GM12878 (cell line): ENCODE measurements at regions not wholly inside any gene's neighbourhood (a gene's known extent, or its start where the extent isn't known, plus 50 kb on each side); places are given as distances from the start of the nearest gene placed in this dataset.

Experiments
- ATAC-seq: fragments of 200-7000 bp; cut with Tn5 transposase; 3 replicates; pipeline ENCODE4 v1.9.1; 2020; ENCODE audit warnings: mild to moderate bottlenecking, moderate library complexity
- BruUV-seq: library from RNA; stranded (reverse); fragments of 400-500 nt; replicated peaks from 2 replicates; lab custom pipeline; 2021; lab: Mats Ljungman, UMichigan
- CTCF ChIA-PET: fragments of 300-600 bp; sonication (Branson Sonifier 250); formaldehyde crosslinking; extraction: SDS; loops from one replicate; lab custom pipeline; 2021; ENCODE audit warnings: inconsistent platforms; lab: Yijun Ruan, JAX
- POLR2A ChIA-PET: fragments of 350-600 bp; formaldehyde crosslinking; extraction: SDS; loops from one replicate; lab custom pipeline; 2021; ENCODE audit warnings: inconsistent platforms; lab: Charles Lee
- RAD21 ChIA-PET: fragments of 300-600 bp; sonication (Branson Sonifier 250); formaldehyde crosslinking; loops from one replicate; lab custom pipeline; 2023; ENCODE audit warnings: antibody characterized with exemption; ENCODE audit not compliant: unreplicated experiment; lab: Charles Lee
- SMC1A ChIA-PET: fragments of 300-600 bp; sonication (Branson Sonifier 250); formaldehyde crosslinking; loops from one replicate; lab custom pipeline; 2023; ENCODE audit not compliant: unreplicated experiment, uncharacterized antibody; lab: Charles Lee
- DNase-seq: peaks from one replicate; pipeline ENCODE4 v3.0.0-alpha.2; 2011; ENCODE audit warnings: low read depth, low spot score
- FAIRE-seq: peaks from 3 replicates; lab custom pipeline; 2011; peaks lifted over from hg19 to GRCh38; lab: Jason Lieb, UNC
- H2AFZ ChIP-seq: 2 replicates; pipeline ENCODE4 v1.6.0; 2011; ENCODE audit warnings: low read depth, low read length, control low read depth; ENCODE audit not compliant: control insufficient read depth
- H3K27ac ChIP-seq: 2 replicates; pipeline ENCODE4 v1.5.1; 2011; ENCODE audit warnings: control low read depth; ENCODE audit not compliant: control insufficient read depth, insufficient read depth
- H3K27me3 ChIP-seq, 2 experiments: replicated peaks in 1 of 2; 2 replicates each; pipeline versions ENCODE4 v1.6.0 to v1.6.1; 2011; ENCODE audit warnings: low read length in 1 of 2; ENCODE audit not compliant: control insufficient read depth in 2 of 2, insufficient read depth in 2 of 2
- H3K36me3 ChIP-seq, 2 experiments: 2 replicates each; pipeline ENCODE4 v1.5.1; 2011; ENCODE audit warnings: low read length in 1 of 2; ENCODE audit not compliant: control insufficient read depth in 2 of 2, insufficient read depth in 2 of 2
- H3K4me1 ChIP-seq: 2 replicates; pipeline ENCODE4 v1.6.1; 2011; ENCODE audit warnings: mild to moderate bottlenecking, low read length, moderate library complexity, mixed read lengths; ENCODE audit not compliant: control insufficient read depth, insufficient read depth
- H3K4me2 ChIP-seq: 2 replicates; pipeline ENCODE4 v1.6.0; 2011; ENCODE audit warnings: control low read depth; ENCODE audit not compliant: control insufficient read depth, insufficient read depth
- H3K4me3 ChIP-seq: fragments of 200-600 bp; sonication (generic); 2 replicates; pipeline ENCODE4 v1.5.1; 2016
- H3K79me2 ChIP-seq: 2 replicates; pipeline ENCODE4 v1.6.0; 2011; ENCODE audit warnings: low read length; ENCODE audit not compliant: control insufficient read depth, insufficient read depth
- H3K9ac ChIP-seq: 2 replicates; pipeline ENCODE4 v1.8.0; 2011; ENCODE audit warnings: low read length, control low read depth, mixed read lengths; ENCODE audit not compliant: control insufficient read depth, insufficient read depth
- H3K9me3 ChIP-seq: replicated peaks from 3 replicates; pipeline ENCODE4 v1.5.1; 2011; ENCODE audit warnings: mild to moderate bottlenecking, low read length; ENCODE audit not compliant: control insufficient read depth, insufficient read depth
- H4K20me1 ChIP-seq: 2 replicates; pipeline ENCODE4 v1.6.0; 2011; ENCODE audit not compliant: control insufficient read depth, insufficient read depth
- CBFB ChIP-seq: IDR thresholded peaks from 2 replicates; pipeline ENCODE4 v1.6.1; 2016; ENCODE audit warnings: antibody characterized with exemption, low read depth
- ESRRA ChIP-seq: IDR thresholded peaks from 2 replicates; pipeline ENCODE4 v1.6.1; 2012; ENCODE audit warnings: mild to moderate bottlenecking, low read length, improper control_type of control experiment
- JUND ChIP-seq: IDR thresholded peaks from 2 replicates; pipeline ENCODE4 v1.6.1; 2012; ENCODE audit warnings: low read depth, mild to moderate bottlenecking, low read length, improper control_type of control experiment, moderate library complexity
- NFYB ChIP-seq: IDR thresholded peaks from 2 replicates; pipeline ENCODE4 v1.6.1; 2011; ENCODE audit warnings: low read depth, mild to moderate bottlenecking, low read length, improper control_type of control experiment, moderate library complexity; ENCODE audit not compliant: insufficient read depth
- TAF1 ChIP-seq: IDR thresholded peaks from 2 replicates; pipeline ENCODE4 v1.6.1; 2011; ENCODE audit warnings: mild to moderate bottlenecking, low read depth, low read length, borderline replicate concordance
- WGBS: methylation state at CpG from one replicate; pipeline ENCODE4 v1.1.6; 2016; ENCODE audit warnings: low lambda C conversion rate; ENCODE audit not compliant: insufficient replicate concordance, insufficient coverage; ENCODE audit errors: missing lambda C conversion rate; 5-methylcytosine and 5-hydroxymethylcytosine counted together
- in situ Hi-C: fragments of 300-500 bp; cut with MboI; formaldehyde crosslinking; loops from 9 replicates; pipeline ENCODE4 v1.14.3; 2018; ENCODE audit warnings: mixed read lengths
- intact Hi-C: fragments of 100-400 bp; cut with micrococcal nuclease; formaldehyde crosslinking; loops from one replicate; pipeline ENCODE4 v1.14.2; 2022; ENCODE audit not compliant: unreplicated experiment
- TF ChIP-seq, protein P1 (sequence below): fragments of 450-650 bp; IDR thresholded peaks from 2 replicates; pipeline ENCODE4 v1.6.1; 2017; ENCODE audit warnings: mild to moderate bottlenecking
- TF ChIP-seq, protein P2 (sequence below): fragments of 450-650 bp; formaldehyde crosslinking; IDR thresholded peaks from 2 replicates; pipeline ENCODE4 v1.5.0; 2022; ENCODE audit warnings: mild to moderate bottlenecking, missing genetic modification characterization

GRCh38 chrX:7286168-7286837 is 138.3 kb upstream of the PUDP start:
- Histone ChIP-seq H3K36me3 (no peaks in the 10 kb centered on the region), H3K9me3 (no peaks in the 10 kb centered on the region), H4K20me1 (no peaks in the 10 kb centered on the region), H2AFZ (no peak overlapping the region), H3K9ac (no peak overlapping the region), H3K4me1 (no peaks in the 10 kb centered on the region), H3K79me2 (no peaks in the 10 kb centered on the region), H3K27me3 (no peaks in the 10 kb centered on the region), H3K27ac (no peak overlapping the region), H3K4me3 (no peak overlapping the region), H3K4me2 (no peak overlapping the region)
- intact Hi-C loops (no loop called here), in situ Hi-C loops (no loop called here)
- ChIA-PET RAD21 (no interaction called here), POLR2A (no interaction called here), CTCF (no interaction called here), SMC1A (no interaction called here)
- WGBS, result 82% methylated on average over 6 of the region's 6 CpGs
- TF ChIP-seq, protein P1, sequence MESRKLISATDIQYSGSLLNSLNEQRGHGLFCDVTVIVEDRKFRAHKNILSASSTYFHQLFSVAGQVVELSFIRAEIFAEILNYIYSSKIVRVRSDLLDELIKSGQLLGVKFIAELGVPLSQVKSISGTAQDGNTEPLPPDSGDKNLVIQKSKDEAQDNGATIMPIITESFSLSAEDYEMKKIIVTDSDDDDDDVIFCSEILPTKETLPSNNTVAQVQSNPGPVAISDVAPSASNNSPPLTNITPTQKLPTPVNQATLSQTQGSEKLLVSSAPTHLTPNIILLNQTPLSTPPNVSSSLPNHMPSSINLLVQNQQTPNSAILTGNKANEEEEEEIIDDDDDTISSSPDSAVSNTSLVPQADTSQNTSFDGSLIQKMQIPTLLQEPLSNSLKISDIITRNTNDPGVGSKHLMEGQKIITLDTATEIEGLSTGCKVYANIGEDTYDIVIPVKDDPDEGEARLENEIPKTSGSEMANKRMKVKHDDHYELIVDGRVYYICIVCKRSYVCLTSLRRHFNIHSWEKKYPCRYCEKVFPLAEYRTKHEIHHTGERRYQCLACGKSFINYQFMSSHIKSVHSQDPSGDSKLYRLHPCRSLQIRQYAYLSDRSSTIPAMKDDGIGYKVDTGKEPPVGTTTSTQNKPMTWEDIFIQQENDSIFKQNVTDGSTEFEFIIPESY, result no peak
- TF ChIP-seq, protein P2, sequence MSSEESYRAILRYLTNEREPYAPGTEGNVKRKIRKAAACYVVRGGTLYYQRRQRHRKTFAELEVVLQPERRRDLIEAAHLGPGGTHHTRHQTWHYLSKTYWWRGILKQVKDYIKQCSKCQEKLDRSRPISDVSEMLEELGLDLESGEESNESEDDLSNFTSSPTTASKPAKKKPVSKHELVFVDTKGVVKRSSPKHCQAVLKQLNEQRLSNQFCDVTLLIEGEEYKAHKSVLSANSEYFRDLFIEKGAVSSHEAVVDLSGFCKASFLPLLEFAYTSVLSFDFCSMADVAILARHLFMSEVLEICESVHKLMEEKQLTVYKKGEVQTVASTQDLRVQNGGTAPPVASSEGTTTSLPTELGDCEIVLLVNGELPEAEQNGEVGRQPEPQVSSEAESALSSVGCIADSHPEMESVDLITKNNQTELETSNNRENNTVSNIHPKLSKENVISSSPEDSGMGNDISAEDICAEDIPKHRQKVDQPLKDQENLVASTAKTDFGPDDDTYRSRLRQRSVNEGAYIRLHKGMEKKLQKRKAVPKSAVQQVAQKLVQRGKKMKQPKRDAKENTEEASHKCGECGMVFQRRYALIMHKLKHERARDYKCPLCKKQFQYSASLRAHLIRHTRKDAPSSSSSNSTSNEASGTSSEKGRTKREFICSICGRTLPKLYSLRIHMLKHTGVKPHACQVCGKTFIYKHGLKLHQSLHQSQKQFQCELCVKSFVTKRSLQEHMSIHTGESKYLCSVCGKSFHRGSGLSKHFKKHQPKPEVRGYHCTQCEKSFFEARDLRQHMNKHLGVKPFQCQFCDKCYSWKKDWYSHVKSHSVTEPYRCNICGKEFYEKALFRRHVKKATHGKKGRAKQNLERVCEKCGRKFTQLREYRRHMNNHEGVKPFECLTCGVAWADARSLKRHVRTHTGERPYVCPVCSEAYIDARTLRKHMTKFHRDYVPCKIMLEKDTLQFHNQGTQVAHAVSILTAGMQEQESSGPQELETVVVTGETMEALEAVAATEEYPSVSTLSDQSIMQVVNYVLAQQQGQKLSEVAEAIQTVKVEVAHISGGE, result no peak
- no peak for TF ChIP-seq CBFB
- no peak for TF ChIP-seq JUND
- no peak for TF ChIP-seq ESRRA
- TF ChIP-seq TAF1, result no peak
- no peak for TF ChIP-seq NFYB
- ATAC-seq (no peak), FAIRE-seq (peak; percentile 18), DNase-seq (no peak)
- BruUV-seq, result no TSS peak
